Transverse colon (tissue), 4 donors: ENCODE measurements at regions not wholly inside any gene's neighbourhood (a gene's known extent, or its start where the extent isn't known, plus 50 kb on each side); places are given as distances from the start of the nearest gene placed in this dataset.

Source experiments
- DNase-seq: peaks from one replicate; pipeline ENCODE4 v3.0.0-alpha.2; 2019
- H3K27ac ChIP-seq, 4 donors: fragments of 200-600 bp; sonication (generic); 2 replicates each; pipeline ENCODE4 v1.5.1; 2016 to 2018; ENCODE audit warnings: inconsistent platforms in 4 of 4
- H3K27me3 ChIP-seq: fragments of 200-600 bp; sonication (generic); 2 replicates; pipeline ENCODE4 v1.5.1; 2017; ENCODE audit warnings: inconsistent platforms
- H3K36me3 ChIP-seq, 4 donors: fragments of 200-600 bp; sonication (generic); 2 replicates each; pipeline ENCODE4 v1.5.1; 2017 to 2019; ENCODE audit warnings: inconsistent platforms in 4 of 4
- H3K4me1 ChIP-seq, 4 donors: fragments of 200-600 bp; sonication (generic); 2 replicates each; pipeline ENCODE4 v1.5.1; 2017 to 2020; ENCODE audit warnings: inconsistent platforms in 4 of 4
- H3K4me3 ChIP-seq, 4 donors: fragments of 200-600 bp; sonication (generic); 1 replicate in 1 of 4; 2 replicates in 3 of 4; pipeline versions ENCODE4 v1.5.1 to v1.6.1; 2017 to 2019; ENCODE audit warnings: inconsistent platforms in 4 of 4
- H3K9me3 ChIP-seq, 2 donors: fragments of 200-600 bp; sonication (generic); 2 replicates each; pipeline ENCODE4 v1.5.1; 2017 to 2019; ENCODE audit warnings: inconsistent platforms in 2 of 2
- EP300 ChIP-seq: sonication (generic); formaldehyde crosslinking; IDR thresholded peaks from one replicate; pipeline ENCODE4 v1.6.1; 2017; ENCODE audit warnings: antibody characterized with exemption, low read depth
- POLR2A ChIP-seq: fragments of 450-650 bp; IDR thresholded peaks from one replicate; pipeline ENCODE4 v1.6.1; 2016; ENCODE audit warnings: antibody characterized with exemption, mild to moderate bottlenecking, moderate library complexity
- POLR2AphosphoS5 ChIP-seq, 3 donors: sonication (generic); formaldehyde crosslinking; IDR thresholded peaks; one replicate each; pipeline ENCODE4 v1.6.1; 2016; ENCODE audit warnings: antibody characterized with exemption in 3 of 3
- WGBS, 2 donors: methylation state at CpG; one replicate each; pipeline ENCODE4 v1.1.5; 2018; ENCODE audit warnings: low coverage in 1 of 2; 5-methylcytosine and 5-hydroxymethylcytosine counted together
- in situ Hi-C, 4 donors: fragments of 200-750 bp; cut with MboI; loops; one replicate each; pipeline versions ENCODE4 v1.15.0 to v1.15.1; 2017; ENCODE audit warnings: low sequenced_read_pairs in 3 of 4, low pct_ligation_motif_present in 1 of 4, low pct_unique_long_range_greater_than_20kb in 1 of 4
- intact Hi-C: fragments of 100-400 bp; cut with DNase I; formaldehyde crosslinking; loops from one replicate; pipeline ENCODE4 v1.15.1; 2023; ENCODE audit warnings: low total_unique reads
- TF ChIP-seq, protein P1 (sequence below), 5 experiments: fragments of 200-600 bp in 3 of 5; fragments of 450-650 bp in 2 of 5; sonication (generic) in 3 of 5; IDR thresholded peaks; 1 replicate in 2 of 5; 2 replicates in 3 of 5; pipeline ENCODE4 v1.5.1; 2016 to 2017; ENCODE audit warnings: antibody characterized with exemption in 5 of 5, inconsistent platforms in 3 of 5, mild to moderate bottlenecking in 2 of 5, moderate library complexity in 1 of 5

DNA sequence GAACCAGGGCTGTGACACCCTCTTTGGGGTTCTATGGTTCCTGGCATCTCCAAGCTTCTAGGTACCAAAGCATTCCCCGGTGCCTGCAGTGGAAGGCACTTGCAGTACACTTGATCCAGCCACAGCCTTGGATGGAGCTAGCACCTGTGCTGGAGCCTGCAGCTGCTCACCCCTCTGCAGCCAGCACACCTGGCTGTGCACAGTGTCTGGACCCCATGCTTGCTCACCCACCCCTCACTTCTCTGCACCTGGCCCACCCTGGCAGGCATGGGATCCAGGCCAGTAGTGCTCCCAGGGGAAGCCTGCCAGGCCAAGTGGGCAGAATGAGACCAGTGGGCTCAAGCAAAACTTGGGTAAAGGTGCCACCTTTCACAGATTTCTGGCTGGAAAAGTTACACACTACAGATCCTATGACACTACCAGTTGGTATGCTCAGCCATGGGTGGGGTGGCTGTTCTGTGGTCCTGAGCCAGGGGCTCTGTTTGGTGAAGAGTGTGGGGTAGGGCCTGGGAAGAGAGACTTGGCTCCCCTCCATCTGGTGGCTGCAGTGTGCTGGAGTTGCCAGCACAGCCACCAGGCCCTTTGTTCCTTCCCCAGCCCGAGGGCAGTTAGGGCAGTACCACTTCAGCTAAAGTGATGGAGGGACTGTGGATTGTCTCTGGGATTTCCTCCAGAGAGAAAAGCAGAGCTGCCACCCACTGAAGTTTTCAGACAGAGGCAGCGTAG, 157.8 kb upstream of the LRRC7 start:
- 33 to 62% methylated on average over 1 to 3 of the region's 3 CpGs for WGBS, 2 donors
- no peak overlapping the region for H3K27ac ChIP-seq
- intact Hi-C loops, result no loop called here
- no peaks in the 10 kb centered on the region for H3K9me3 ChIP-seq
- no peaks in the 10 kb centered on the region for H3K4me1 ChIP-seq
- H3K27me3 ChIP-seq, result no peaks in the 10 kb centered on the region
- H3K4me3 ChIP-seq, result no peak overlapping the region
- H3K36me3 ChIP-seq, result no peaks in the 10 kb centered on the region
- in situ Hi-C loops, result no loop called here
- no peak for DNase-seq
- no peak for TF ChIP-seq POLR2AphosphoS5 (IDR thresholded peaks at IDR 0.05)
- TF ChIP-seq, protein P1, sequence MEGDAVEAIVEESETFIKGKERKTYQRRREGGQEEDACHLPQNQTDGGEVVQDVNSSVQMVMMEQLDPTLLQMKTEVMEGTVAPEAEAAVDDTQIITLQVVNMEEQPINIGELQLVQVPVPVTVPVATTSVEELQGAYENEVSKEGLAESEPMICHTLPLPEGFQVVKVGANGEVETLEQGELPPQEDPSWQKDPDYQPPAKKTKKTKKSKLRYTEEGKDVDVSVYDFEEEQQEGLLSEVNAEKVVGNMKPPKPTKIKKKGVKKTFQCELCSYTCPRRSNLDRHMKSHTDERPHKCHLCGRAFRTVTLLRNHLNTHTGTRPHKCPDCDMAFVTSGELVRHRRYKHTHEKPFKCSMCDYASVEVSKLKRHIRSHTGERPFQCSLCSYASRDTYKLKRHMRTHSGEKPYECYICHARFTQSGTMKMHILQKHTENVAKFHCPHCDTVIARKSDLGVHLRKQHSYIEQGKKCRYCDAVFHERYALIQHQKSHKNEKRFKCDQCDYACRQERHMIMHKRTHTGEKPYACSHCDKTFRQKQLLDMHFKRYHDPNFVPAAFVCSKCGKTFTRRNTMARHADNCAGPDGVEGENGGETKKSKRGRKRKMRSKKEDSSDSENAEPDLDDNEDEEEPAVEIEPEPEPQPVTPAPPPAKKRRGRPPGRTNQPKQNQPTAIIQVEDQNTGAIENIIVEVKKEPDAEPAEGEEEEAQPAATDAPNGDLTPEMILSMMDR (IDR thresholded peaks at IDR 0.05), result no peak

DNA sequence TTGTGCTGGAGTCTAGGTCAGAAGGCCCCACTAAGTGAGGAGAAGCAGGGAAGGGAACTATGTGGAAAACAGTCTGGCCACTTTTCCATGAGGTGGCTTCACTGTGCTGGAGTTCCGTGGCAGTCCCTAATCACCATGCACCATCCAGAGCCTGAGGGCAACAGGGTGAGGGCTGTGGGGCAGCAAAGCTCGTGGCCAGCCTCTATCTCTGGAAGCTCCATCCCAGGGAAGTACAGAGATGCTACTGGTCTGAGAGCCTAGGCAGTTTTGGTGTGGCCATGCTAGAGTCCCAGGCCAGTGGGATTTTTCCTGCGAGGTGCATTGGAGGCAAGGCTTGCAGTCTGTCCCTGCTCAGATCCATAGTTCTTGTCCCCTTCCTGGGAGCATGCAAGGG, 157.3 kb upstream of the LRRC7 start:
- H3K4me3 ChIP-seq, result no peak overlapping the region
- H3K36me3 ChIP-seq, result no peaks in the 10 kb centered on the region
- WGBS, 2 donors, result 80% methylated on average over 3 of the region's 3 CpGs; no CpG with 5 or more reads in 1 of the 2 donors
- DNase-seq, result no peak
- H3K9me3 ChIP-seq, result no peaks in the 10 kb centered on the region
- no peaks in the 10 kb centered on the region for H3K4me1 ChIP-seq
- no peaks in the 10 kb centered on the region for H3K27me3 ChIP-seq
- in situ Hi-C loops (no loop called here), intact Hi-C loops (no loop called here)
- TF ChIP-seq POLR2AphosphoS5 (IDR thresholded peaks at IDR 0.05), result no peak
- no peak for TF ChIP-seq POLR2A
- no peak for TF ChIP-seq EP300
- TF ChIP-seq, protein P1 (IDR thresholded peaks at IDR 0.05), result no peak
- H3K27ac ChIP-seq, result no peak overlapping the region

DNA sequence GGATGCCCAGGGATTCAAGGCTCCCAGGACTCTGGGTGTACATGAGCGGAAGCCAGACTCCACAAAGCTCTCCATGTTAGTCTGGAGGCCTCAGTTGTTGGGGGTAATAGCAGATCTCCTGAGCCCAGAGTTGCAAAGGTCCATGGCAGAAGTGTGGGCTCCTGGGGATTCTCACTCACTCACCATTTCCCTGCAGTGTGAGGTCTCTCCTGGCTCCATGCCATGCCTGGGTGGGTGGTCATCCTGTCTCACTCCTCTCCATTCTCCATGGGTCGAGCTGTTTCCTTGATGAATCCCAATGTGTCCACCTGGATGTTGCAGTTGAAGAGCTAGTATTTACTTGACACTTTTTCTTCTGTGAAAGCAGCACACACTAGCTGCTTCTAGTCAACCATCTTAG, 156.8 kb upstream of the LRRC7 start:
- H3K27ac ChIP-seq, result no peak overlapping the region
- intact Hi-C loops (no loop called here), in situ Hi-C loops (no loop called here)
- H3K9me3 ChIP-seq, result no peaks in the 10 kb centered on the region
- H3K36me3 ChIP-seq, result no peaks in the 10 kb centered on the region
- 52% methylated on average over 2 of the region's 2 CpGs; no CpG with 5 or more reads in 1 of the 2 donors for WGBS, 2 donors
- H3K27me3 ChIP-seq, result no peaks in the 10 kb centered on the region
- no peaks in the 10 kb centered on the region for H3K4me1 ChIP-seq
- TF ChIP-seq EP300 (no peak), POLR2A (no peak), POLR2AphosphoS5 (IDR thresholded peaks at IDR 0.05) (no peak)
- TF ChIP-seq, protein P1 (IDR thresholded peaks at IDR 0.05), result no peak
- DNase-seq, result no peak
- no peak overlapping the region for H3K4me3 ChIP-seq

DNA sequence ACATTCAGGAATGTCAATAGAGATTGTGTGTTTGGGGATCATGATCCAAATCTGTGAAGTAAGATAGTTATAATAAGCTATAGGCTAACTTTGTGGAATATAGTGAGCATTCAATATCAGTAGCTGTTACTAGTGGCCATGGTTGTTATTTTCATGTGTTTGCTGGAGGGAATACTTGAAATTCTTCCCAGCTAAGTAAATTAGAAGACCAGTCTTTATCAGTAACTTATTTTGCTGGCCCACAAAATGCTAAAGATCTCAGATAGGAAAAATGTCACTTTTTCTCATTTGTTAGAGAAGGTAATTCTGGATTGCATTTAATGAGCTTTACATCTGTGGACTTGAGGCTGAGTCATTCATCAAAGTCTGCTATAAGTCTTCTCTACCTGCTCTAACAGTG, 156.1 kb upstream of the LRRC7 start:
- in situ Hi-C loops, result no loop called here
- DNase-seq, result no peak
- H3K27ac ChIP-seq, result no peak overlapping the region
- no peak overlapping the region for H3K4me3 ChIP-seq
- TF ChIP-seq POLR2A, result no peak
- TF ChIP-seq, protein P1 (IDR thresholded peaks at IDR 0.05), result no peak
- H3K9me3 ChIP-seq, result no peaks in the 10 kb centered on the region
- intact Hi-C loops, result no loop called here
- no peaks in the 10 kb centered on the region for H3K27me3 ChIP-seq
- H3K4me1 ChIP-seq, result no peaks in the 10 kb centered on the region
- H3K36me3 ChIP-seq, result no peaks in the 10 kb centered on the region
